IMR-90 (cell line): ENCODE measurements at regions not wholly inside any gene's neighbourhood (a gene's known extent, or its start where the extent isn't known, plus 50 kb on each side); places are given as distances from the start of the nearest gene placed in this dataset.
"Not testable (repeated sequence)": the region's sequence is repeated elsewhere in the genome, so short reads cannot be mapped to it uniquely, and the experiment has no call there.

Source experiments
- CEBPB ChIP-seq: IDR thresholded peaks from 2 replicates; pipeline ENCODE4 v1.6.1; 2012; ENCODE audit warnings: low read depth, low read length, improper control_type of control experiment
- CHD1 ChIP-seq: IDR thresholded peaks from 2 replicates; pipeline ENCODE4 v1.6.1; 2012; ENCODE audit warnings: low read depth, low read length, improper control_type of control experiment
- NFE2L2 ChIP-seq: fragments of 150-350 bp; IDR thresholded peaks from 2 replicates; pipeline ENCODE4 v1.6.1; 2016; ENCODE audit warnings: low read depth, mild to moderate bottlenecking, low read length
- POLR2A ChIP-seq: IDR thresholded peaks from 2 replicates; pipeline ENCODE4 v1.6.1; 2012; ENCODE audit warnings: mild to moderate bottlenecking, low read depth, low read length
- SMC3 ChIP-seq: fragments of 150-350 bp; IDR thresholded peaks from 2 replicates; pipeline ENCODE4 v1.6.1; 2016; ENCODE audit warnings: low read depth, mild to moderate bottlenecking, antibody characterized with exemption, low read length, moderate library complexity
- TF ChIP-seq, protein P1 (sequence below): fragments of 150-350 bp; IDR thresholded peaks from 2 replicates; pipeline ENCODE4 v1.6.1; 2017; ENCODE audit warnings: mild to moderate bottlenecking, antibody characterized with exemption, low read length, low read depth
- TF ChIP-seq, protein P2 (sequence below): conservative IDR thresholded peaks from 2 replicates; pipeline ENCODE4 v1.5.1; 2012; ENCODE audit warnings: mild to moderate bottlenecking, low read depth, low read length, improper control_type of control experiment

DNA sequence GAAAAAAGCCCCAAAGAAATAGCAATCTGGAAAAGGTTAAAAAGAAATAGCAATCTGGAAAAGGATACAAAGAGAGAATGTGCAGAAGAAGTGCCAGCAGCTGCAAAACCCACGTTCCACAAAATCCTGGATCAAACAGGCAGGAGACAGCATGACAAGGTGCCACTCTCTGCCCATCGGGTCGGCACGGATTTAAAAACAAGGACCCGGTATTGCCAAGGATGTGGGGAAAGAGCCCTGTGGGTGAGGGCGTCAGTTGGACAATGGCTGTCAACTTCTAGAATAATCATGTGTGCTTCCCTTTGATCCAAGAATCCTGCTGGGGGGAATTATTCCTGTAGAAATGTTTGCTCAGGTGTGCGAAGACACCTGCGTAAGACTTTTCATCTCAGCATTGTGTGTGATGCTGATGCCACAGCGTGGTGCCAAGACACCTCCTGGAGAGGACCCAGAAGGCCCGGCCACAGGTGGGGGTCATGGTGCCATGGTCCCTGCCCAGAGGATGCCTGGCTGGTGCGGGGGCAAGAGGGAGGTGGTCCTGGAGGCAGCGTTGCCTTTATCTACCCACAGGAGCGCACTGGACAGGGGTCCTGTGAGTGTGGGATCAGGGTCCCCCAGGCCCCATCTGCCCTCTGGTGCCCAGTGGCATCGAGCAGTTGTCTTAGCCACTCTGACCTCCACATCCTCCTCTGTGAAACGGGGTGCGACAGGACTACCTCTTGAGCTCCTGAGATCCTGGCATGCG lies 100.3 kb downstream of the TNFRSF13B start:
- TF ChIP-seq POLR2A, NFE2L2, SMC3, CEBPB, CHD1: not testable (repeated sequence)
- TF ChIP-seq, protein P1, sequence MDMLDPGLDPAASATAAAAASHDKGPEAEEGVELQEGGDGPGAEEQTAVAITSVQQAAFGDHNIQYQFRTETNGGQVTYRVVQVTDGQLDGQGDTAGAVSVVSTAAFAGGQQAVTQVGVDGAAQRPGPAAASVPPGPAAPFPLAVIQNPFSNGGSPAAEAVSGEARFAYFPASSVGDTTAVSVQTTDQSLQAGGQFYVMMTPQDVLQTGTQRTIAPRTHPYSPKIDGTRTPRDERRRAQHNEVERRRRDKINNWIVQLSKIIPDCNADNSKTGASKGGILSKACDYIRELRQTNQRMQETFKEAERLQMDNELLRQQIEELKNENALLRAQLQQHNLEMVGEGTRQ, result not testable (repeated sequence)
- TF ChIP-seq, protein P2, sequence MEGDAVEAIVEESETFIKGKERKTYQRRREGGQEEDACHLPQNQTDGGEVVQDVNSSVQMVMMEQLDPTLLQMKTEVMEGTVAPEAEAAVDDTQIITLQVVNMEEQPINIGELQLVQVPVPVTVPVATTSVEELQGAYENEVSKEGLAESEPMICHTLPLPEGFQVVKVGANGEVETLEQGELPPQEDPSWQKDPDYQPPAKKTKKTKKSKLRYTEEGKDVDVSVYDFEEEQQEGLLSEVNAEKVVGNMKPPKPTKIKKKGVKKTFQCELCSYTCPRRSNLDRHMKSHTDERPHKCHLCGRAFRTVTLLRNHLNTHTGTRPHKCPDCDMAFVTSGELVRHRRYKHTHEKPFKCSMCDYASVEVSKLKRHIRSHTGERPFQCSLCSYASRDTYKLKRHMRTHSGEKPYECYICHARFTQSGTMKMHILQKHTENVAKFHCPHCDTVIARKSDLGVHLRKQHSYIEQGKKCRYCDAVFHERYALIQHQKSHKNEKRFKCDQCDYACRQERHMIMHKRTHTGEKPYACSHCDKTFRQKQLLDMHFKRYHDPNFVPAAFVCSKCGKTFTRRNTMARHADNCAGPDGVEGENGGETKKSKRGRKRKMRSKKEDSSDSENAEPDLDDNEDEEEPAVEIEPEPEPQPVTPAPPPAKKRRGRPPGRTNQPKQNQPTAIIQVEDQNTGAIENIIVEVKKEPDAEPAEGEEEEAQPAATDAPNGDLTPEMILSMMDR, result not testable (repeated sequence)
